Vagina (tissue), 2 donors: ENCODE measurements at regions not wholly inside any gene's neighbourhood (a gene's known extent, or its start where the extent isn't known, plus 50 kb on each side); places are given as distances from the start of the nearest gene placed in this dataset.

Experiments used
- CTCF ChIP-seq, 3 experiments: fragments of 450-650 bp in 2 of 3; fragments of 200-600 bp in 1 of 3; sonication (generic) in 1 of 3; IDR thresholded peaks; one replicate each; pipeline ENCODE4 v1.5.1; 2017 to 2019; ENCODE audit warnings: antibody characterized with exemption in 3 of 3, mild to moderate bottlenecking in 2 of 3, moderate library complexity in 2 of 3
- POLR2A ChIP-seq, 2 donors: fragments of 450-650 bp; IDR thresholded peaks; one replicate each; pipeline ENCODE4 v1.6.1; 2017; ENCODE audit warnings: antibody characterized with exemption in 2 of 2, mild to moderate bottlenecking in 2 of 2, moderate library complexity in 2 of 2

DNA sequence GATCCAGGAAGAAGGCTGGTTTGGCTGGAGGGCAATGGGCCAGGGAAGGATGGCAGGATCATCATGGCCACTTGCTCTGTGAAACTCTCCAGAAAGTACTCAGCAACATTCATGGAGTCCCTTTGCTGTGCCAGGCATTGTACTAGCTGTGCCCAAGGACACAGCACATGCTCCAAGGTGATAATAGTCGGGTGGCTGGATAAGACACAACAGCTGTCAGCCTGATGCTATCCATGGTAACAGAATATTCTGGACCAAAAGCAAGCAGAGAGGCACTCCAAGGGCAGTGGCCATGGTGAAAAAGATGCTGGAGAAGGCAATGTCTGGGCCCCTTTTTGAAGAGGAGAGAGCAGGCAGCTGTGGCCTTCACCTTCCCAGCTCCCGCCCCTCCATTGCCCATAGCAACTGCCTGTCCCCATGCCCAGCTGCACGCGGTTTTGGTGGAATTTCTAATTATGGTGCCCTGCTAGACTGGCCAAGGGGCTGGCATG, 113.8 kb upstream of the CPEB4 start:
- TF ChIP-seq POLR2A (IDR thresholded peaks at IDR 0.05) = no peak
- TF ChIP-seq CTCF (IDR thresholded peaks at IDR 0.05) = no peak
